ENCODE measurements at regions not wholly inside any gene's neighbourhood (a gene's known extent, or its start where the extent isn't known, plus 50 kb on each side); places are given as distances from the start of the nearest gene placed in this dataset.

- no peak for TF ChIP-seq CTCF (IDR thresholded peaks at IDR 0.05; ENCODE audit: control extremely low read depth in 1 of 3, insufficient read depth in 1 of 3, low read depth in 1 of 3, low read length in 3 of 3)
- no peak for TF ChIP-seq POLR2AphosphoS5 (IDR thresholded peaks at IDR 0.05; ENCODE audit: low read depth, low read length)
- TF ChIP-seq TAF1 (IDR thresholded peaks at IDR 0.05; ENCODE audit: low read depth, low read length) = no peak
- TF ChIP-seq RNF2 (IDR thresholded peaks at IDR 0.05; ENCODE audit: borderline replicate concordance, low read depth, low read length, missing control alignments, poor library complexity, severe bottlenecking) = no peak
- no peak for TF ChIP-seq SAP30 (IDR thresholded peaks at IDR 0.05; ENCODE audit: insufficient read depth, insufficient replicate concordance, low read length)
- TF ChIP-seq POLR2A (IDR thresholded peaks at IDR 0.05; ENCODE audit: control extremely low read depth in 1 of 2, low read depth in 2 of 2, low read length in 2 of 2) = no peak
- no peak for TF ChIP-seq SUZ12 (IDR thresholded peaks at IDR 0.05; ENCODE audit: low read length)
- no peak for TF ChIP-seq JUN (IDR thresholded peaks at IDR 0.05; ENCODE audit: low read depth, low read length)
Measured at GRCh38 chr3:18634461-18634860, 209.3 kb upstream of the SATB1 start.

Measured in H1 (cell line).